GM04503 (cell line): ENCODE measurements at regions not wholly inside any gene's neighbourhood (a gene's known extent, or its start where the extent isn't known, plus 50 kb on each side); places are given as distances from the start of the nearest gene placed in this dataset.

Source experiments
- DNase-seq: peaks from one replicate; pipeline ENCODE4 v3.0.0-alpha.2; 2012; ENCODE audit warnings: low read depth

DNA sequence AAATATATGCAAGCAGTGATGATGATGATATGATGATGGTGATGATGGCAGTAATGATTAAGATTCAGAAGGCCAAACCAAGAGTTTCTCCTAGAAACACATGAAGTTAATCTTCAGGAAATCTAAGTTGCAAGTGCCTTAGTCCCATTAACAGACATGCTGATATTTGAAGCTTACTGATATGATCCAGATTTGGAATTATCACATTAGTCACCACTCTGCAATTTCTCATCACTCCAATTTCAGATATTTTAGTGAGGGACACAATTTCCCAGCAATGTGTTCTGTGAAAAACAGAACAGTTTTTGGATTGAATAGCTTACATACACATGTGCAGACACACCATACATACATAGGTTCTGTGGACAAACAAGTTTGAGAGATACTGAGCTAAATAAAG lies 411.4 kb upstream of the FAT3 start:
- DNase-seq = no peak

DNA sequence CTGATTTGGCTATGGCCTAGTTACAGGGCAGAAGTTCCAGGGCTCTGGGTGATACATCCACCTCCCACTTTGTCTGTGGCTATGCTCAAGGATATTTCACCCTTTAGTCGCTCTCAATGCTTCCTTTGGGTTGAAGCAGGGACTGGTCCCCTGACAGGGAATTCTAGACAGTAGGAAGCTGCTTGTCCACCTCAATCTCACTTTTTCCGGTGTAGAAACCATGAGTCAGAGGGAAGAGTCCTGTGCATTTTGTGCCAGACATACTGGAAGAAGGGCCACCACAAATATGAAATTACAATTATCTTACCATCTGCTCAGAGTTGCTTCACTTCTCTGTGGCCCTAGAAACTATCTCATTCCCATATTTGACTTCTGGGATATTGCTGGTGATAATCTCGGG lies 413.7 kb upstream of the FAT3 start:
- DNase-seq = no peak

GRCh38 chr11:91805293-91805692 lies 419.3 kb upstream of the FAT3 start:
- DNase-seq = no peak

DNA sequence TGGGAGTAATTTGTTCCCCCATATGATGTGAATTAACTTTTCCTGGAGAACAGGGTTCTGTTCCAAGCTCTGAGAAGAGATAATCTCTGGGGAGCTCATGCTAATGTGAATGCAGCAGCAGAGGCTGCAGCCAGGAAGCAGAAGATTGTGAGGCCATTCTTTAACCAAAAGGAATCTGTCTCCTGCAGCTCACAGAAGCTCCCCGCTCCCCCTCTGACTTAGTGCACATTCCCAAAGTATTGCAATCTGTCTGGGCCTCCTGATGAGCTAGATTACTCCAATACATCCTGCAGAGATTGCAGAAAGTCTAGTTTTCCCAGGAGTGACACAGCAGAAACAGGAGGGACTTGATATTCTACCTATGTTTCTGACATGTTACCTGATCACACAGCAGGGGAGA lies 420.6 kb upstream of the FAT3 start:
- DNase-seq = no peak

GRCh38 chr11:91802475-91802874 lies 422.1 kb upstream of the FAT3 start:
- no peak for DNase-seq

DNA sequence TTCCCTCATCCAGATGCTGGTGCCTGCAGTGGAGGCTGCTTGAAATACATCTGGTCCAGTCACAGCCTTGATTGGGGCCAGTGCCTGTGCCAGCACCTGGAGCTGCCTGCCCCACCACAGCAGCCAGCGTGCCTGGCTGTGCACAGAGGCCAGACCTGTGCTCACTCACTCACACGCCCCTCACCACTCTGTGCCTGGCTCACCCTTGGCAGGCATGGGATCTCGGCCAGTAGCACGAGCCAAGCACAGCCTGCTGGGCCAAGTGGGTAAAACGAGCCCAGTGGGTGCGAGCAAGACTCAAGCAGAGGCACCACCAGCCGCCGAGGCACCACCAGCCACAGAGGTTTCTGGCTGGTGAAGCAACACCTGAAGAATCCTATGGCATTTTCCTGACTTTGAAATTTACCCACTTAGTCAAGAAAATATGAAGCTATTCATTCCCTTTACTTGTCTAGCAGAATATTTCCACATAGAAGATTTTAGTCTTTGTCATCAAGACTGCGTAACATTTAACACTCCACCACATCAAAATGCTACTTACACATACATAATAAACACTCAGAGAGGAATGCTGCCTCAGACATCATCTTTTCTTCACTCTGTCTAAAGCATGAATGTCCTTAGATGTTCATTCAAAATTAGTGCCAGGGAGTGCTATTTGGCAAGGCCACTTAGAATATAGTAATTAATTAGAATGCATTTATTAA lies 424.3 kb upstream of the FAT3 start:
- no peak for DNase-seq

DNA sequence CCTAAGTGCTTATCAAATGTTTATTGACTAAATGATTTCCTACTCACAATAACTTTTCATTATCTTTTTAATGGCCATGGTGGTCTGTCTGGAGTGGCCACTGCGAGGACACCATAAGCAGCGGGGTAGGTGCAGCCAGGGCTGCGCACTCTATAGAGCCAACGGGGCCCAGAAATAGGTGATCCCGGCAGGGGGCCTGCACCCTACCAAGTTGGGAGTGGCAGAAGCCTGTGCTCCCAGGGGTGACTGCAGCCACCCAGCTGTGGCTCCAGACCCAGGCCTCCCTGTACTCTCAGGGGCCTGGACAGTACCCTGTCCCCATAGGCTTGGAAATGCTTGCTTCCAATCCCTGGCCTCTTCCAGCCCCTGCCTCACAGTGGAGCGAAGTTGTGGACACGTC lies 426.4 kb upstream of the FAT3 start:
- no peak for DNase-seq

DNA sequence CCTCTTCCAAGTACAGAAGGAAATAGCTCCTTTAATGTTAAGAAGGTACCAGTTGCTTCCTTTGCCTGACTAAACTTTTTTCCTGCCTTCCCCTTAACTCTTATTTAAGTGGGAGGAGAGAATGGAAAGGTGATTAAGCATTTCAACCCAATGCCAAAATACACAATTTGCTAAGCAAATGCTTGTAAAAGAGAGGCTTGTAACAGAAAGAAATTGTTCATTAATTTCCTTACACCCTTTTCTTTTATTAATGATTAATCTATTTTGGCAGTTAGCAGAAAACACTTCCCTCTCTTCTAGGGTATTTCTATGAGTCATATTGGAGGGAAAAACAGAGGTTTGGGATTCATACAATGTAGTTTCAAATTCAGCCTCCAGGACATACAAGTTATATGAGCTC lies 427.6 kb upstream of the FAT3 start:
- no peak for DNase-seq

DNA sequence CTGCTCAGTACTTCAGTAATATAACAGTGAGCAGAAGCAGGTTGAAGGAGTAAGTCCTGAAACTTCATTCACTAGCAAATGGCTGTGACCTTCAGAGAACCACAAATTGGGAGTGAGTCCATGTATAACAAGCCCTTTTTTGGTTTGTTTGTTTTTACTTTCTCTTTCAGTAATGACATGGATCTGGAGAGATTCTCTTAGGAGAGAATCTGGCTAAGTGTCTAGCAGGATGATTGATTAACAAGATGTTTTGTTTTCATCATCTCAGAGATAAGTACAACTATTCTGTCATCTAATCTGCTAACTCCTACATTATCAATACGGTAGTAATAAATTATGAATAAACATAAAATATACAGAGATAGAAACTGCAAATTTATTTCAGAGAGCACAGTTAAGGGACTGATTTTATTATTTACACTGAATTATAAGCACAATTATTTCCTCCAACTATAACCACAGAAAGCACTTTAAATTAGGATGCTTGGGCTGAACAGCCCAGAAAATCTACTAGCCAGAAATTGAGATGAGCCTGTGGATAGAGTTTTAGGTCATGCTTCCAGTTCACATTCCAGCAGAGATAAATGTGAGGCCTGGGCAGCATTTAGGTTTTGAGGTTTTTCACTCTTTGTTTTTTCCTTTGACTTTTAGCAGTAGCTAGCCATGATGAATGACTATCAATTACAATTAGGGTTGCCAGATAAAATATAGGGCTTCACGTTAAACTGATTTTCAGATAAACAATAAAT lies 429.3 kb upstream of the FAT3 start:
- no peak for DNase-seq

DNA sequence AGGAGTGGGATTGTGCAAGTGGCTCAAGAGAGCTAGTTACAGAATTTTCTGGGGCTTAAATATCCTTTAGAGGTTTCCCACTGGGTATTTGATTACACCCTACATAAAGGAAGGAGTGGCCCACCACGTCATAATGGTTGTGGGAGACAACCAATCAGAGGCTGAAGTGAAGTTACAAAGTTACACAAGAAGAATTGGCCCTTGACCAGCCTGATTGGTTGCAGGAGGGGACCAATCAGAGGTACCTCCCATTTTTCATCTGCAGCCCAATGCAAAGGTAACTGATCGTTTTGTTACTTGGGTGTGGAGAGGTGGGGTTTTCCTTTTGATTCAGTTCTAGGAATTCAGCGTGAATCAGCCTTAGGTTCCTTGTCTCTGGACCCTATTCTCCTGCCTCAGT lies 430.5 kb upstream of the FAT3 start:
- no peak for DNase-seq

GRCh38 chr11:91792779-91793262 lies 431.8 kb upstream of the FAT3 start:
- no peak for DNase-seq

GRCh38 chr11:91791171-91791468 lies 433.5 kb upstream of the FAT3 start:
- no peak for DNase-seq

GRCh38 chr11:91790346-91791170 lies 434.1 kb upstream of the FAT3 start:
- no peak for DNase-seq

DNA sequence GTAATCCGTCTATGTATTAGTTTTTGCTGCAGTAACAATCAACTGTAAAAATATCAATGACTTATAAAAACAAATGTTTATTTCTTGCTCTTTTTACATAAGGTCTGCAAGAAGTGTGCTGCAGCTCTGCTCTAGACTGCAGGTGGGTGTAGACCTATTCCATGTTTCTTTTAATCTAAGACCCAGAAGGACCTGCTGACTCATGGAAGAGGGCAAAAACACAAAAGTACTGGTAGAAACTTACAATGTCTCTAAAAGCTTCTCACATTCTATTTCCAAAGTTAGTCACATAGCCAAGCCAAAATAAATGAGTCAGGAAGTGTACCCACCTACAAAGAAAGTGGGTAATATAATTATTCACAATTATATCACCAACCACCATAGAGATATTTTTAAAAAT lies 435.9 kb upstream of the FAT3 start:
- no peak for DNase-seq

DNA sequence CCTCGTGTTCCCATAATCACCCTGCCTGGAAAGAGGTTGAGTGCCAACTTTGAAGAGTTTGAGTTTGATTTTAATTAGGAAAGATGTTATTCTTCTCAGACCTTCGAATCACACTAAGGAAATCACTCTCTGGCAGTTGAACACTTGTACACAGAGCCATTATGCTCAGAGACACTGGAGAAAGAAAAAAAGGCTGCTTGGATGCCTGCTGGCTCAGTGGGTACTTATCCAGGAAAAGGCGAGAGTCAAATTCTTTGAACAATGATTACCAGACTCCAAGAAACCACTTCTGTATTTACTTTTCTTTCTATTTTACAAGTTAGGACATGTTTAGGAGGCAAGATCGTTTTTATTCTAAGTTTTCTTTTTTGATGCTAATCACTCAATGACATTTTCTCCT lies 438.5 kb upstream of the FAT3 start:
- DNase-seq = no peak

DNA sequence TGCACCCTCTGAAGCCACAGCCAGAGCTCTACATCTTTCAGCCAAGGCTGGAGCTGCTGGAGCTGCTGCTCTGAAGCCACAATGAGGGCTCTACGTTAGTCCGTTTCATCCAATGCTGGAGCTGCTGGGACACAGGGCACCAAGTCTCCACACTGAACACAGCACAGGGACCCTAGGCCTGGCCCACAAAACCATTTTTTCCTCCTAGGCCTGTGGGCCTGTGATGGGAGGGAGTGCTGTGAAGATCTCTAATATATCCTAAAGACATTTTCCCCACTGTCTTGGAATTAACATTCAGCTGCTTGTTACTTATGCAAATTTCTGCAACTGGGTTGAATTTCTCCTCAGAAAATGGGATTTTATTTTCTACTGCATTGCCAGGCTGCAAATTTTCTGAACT lies 441.4 kb upstream of the FAT3 start:
- no peak for DNase-seq

DNA sequence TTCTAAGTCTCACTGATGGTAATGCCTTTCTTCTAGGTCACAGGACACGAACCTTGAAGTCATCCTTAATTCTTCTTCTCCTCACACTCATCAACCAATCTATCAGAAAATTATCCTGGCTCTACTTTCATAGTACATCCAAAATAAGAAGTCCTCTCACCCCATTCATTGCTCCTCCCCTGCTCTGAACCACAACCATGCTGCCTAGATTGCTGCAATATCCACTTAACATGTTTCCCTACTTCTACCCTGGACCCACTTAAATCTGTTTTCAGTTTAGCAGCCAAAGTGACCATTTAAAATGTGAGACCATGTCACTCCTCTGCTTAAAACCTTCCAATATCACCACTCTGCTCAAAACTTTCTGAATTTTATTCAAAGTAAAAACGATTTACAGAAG lies 445.9 kb upstream of the FAT3 start:
- DNase-seq = no peak

DNA sequence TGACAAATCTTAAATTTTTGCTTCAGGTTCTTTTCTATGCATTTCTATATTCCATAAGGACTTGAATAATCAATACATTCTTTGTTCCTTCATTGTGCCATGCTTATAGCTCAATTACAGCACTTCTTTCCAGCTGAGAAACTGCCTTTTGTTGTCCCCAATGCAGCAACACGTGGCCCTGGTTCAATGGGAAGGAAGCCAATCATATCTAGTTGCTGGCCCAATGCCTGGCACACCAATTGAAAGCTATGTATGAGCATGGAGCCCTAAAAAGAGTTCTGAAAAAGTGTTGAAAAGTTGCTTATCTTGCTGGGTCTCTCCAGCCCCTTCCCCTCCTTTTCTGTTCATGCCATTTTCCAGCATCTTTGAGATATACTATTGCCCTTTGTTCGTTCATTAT lies 448.0 kb upstream of the FAT3 start:
- no peak for DNase-seq

DNA sequence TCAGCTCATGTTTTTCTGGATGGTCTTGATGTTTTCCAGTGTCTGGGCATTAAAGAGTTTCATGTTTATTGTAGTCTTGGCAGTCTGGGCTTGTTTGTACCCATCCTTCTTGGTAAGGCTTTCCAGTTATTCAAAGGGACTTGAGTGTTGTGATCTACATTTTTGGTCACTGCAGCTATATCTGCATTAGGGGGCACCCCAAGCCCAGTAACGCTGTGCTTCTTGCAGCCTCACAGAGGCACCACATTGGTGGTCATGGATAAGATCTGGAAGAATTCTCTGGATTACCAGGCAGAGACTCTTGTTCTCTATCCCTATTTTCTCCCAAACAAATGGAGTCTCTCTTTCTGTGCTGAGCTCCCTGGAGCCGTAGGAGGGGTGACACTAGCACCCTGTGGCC lies 451.5 kb upstream of the FAT3 start:
- no peak for DNase-seq

- DNase-seq = no peak
Measured at GRCh38 chr11:91771961-91772360, 452.7 kb upstream of the FAT3 start.

DNA sequence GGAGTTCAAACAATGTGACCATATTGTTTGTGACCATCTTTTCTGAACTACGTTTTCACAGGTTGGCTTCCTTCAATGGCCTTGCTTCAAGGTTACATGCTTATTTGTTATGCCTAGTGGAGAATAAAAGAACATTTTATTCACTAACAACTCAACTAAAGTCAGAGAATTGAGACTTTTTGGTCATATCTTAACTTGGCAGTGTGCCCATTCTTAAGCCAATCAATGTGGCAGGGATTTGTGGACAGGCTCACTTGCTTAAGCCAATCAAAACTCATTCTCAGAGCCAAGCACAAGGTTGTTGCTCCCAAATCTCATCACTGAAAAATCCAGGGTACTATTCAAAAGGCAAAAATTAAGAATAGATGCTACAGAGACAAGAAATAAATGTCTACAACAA lies 455.8 kb upstream of the FAT3 start:
- no peak for DNase-seq

DNA sequence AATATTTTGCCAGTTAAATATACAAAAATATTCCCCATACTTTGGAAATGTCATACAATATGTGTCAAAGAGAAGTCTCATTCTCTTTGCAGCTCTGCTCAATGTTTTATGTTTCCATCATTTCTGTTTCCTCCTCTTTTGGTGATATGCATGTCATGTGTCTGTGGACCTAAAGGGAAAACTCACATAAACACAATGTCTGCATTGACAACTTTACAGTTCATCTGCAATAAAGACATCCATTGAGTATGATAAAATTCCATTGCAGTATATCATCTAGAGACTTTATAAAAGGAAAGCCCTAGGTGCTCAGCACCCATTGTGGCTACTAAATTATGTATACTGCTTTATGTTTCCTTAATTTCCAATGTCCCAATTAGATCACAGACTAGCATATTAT lies 461.3 kb upstream of the FAT3 start:
- no peak for DNase-seq

- DNase-seq = no peak
Measured at GRCh38 chr11:91761406-91762025, 463.1 kb upstream of the FAT3 start.
